ENCODE measurements at regions not wholly inside any gene's neighbourhood (a gene's known extent, or its start where the extent isn't known, plus 50 kb on each side); places are given as distances from the start of the nearest gene placed in this dataset.

- H3K4me3 Mint-ChIP-seq: peak overlapping the region; percentile 7
- H3K9me3 Mint-ChIP-seq: no peaks in the 10 kb centered on the region
- peak; percentile 87 for TF ChIP-seq CTCF (IDR thresholded peaks at IDR 0.05; ENCODE audit: unreplicated experiment)
- H3K36me3 Mint-ChIP-seq: no peaks in the 10 kb centered on the region
- peak overlapping the region; percentile 85 for H3K27ac Mint-ChIP-seq
- no peaks in the 10 kb centered on the region for H3K27me3 Mint-ChIP-seq (ENCODE audit: low read depth)
- peak in 1 of 2 experiments; percentile 76 for DNase-seq (ENCODE audit: low spot score in 2 of 2, unreplicated experiment in 2 of 2)
- peaks cover 55% of the 10 kb centered on the region for H3K4me1 Mint-ChIP-seq
These were observed 76.0 kb upstream of the DSG1 start for GRCh38 chr18:31241900-31242409.

- H3K36me3 Mint-ChIP-seq: no peaks in the 10 kb centered on the region
- no peaks in the 10 kb centered on the region for H3K27me3 Mint-ChIP-seq (ENCODE audit: low read depth)
- H3K27ac Mint-ChIP-seq: peak overlapping the region; percentile 84
- DNase-seq (ENCODE audit: low spot score in 2 of 2, unreplicated experiment in 2 of 2): no peak
- TF ChIP-seq CTCF (IDR thresholded peaks at IDR 0.05; ENCODE audit: unreplicated experiment): no peak
- peak overlapping the region; percentile 11 for H3K4me3 Mint-ChIP-seq
- no peaks in the 10 kb centered on the region for H3K9me3 Mint-ChIP-seq
- H3K4me1 Mint-ChIP-seq: peaks cover 67% of the 10 kb centered on the region
These were observed 74.0 kb upstream of the DSG1 start for GRCh38 chr18:31243740-31244512.

- Mint-ChIP-seq H3K27ac (peak overlapping the region; percentile 84), H3K27me3 (ENCODE audit: low read depth) (no peaks in the 10 kb centered on the region), H3K36me3 (no peaks in the 10 kb centered on the region), H3K4me1 (peaks cover 77% of the 10 kb centered on the region), H3K4me3 (peak overlapping the region; percentile 44), H3K9me3 (no peaks in the 10 kb centered on the region)
- DNase-seq (ENCODE audit: low spot score in 2 of 2, unreplicated experiment in 2 of 2): no peak
- no peak for TF ChIP-seq CTCF (IDR thresholded peaks at IDR 0.05; ENCODE audit: unreplicated experiment)
These were observed 73.1 kb upstream of the DSG1 start for GRCh38 chr18:31244771-31245394.

GRCh38 chr18:31245820-31246219 lies 72.1 kb upstream of the DSG1 start:
- no peaks in the 10 kb centered on the region for H3K27me3 Mint-ChIP-seq (ENCODE audit: low read depth)
- H3K4me1 Mint-ChIP-seq: peaks cover 84% of the 10 kb centered on the region
- no peaks in the 10 kb centered on the region for H3K36me3 Mint-ChIP-seq
- no peak for DNase-seq (ENCODE audit: low spot score in 2 of 2, unreplicated experiment in 2 of 2)
- H3K4me3 Mint-ChIP-seq: no peak overlapping the region
- TF ChIP-seq CTCF (IDR thresholded peaks at IDR 0.05; ENCODE audit: unreplicated experiment): no peak
- peak overlapping the region; percentile 95 for H3K27ac Mint-ChIP-seq
- no peaks in the 10 kb centered on the region for H3K9me3 Mint-ChIP-seq

GRCh38 chr18:31246460-31246859 lies 71.5 kb upstream of the DSG1 start:
- H3K9me3 Mint-ChIP-seq: no peaks in the 10 kb centered on the region
- no peaks in the 10 kb centered on the region for H3K36me3 Mint-ChIP-seq
- H3K27me3 Mint-ChIP-seq (ENCODE audit: low read depth): no peaks in the 10 kb centered on the region
- no peak for TF ChIP-seq CTCF (IDR thresholded peaks at IDR 0.05; ENCODE audit: unreplicated experiment)
- peak overlapping the region; percentile 92 for H3K27ac Mint-ChIP-seq
- no peak for DNase-seq (ENCODE audit: low spot score in 2 of 2, unreplicated experiment in 2 of 2)
- H3K4me3 Mint-ChIP-seq: no peak overlapping the region
- peaks cover 85% of the 10 kb centered on the region for H3K4me1 Mint-ChIP-seq

Data from mesothelial cell of epicardium (in vitro differentiated cells).